IPS-NIHi7 (cell line): ENCODE measurements at regions not wholly inside any gene's neighbourhood (a gene's known extent, or its start where the extent isn't known, plus 50 kb on each side); places are given as distances from the start of the nearest gene placed in this dataset.
"Not testable (repeated sequence)": the region's sequence is repeated elsewhere in the genome, so short reads cannot be mapped to it uniquely, and the experiment has no call there.

Source experiments
- DNase-seq: peaks from one replicate; pipeline ENCODE4 v3.0.0; 2012; ENCODE audit warnings: mixed read lengths; ENCODE audit errors: extremely low spot score

DNA sequence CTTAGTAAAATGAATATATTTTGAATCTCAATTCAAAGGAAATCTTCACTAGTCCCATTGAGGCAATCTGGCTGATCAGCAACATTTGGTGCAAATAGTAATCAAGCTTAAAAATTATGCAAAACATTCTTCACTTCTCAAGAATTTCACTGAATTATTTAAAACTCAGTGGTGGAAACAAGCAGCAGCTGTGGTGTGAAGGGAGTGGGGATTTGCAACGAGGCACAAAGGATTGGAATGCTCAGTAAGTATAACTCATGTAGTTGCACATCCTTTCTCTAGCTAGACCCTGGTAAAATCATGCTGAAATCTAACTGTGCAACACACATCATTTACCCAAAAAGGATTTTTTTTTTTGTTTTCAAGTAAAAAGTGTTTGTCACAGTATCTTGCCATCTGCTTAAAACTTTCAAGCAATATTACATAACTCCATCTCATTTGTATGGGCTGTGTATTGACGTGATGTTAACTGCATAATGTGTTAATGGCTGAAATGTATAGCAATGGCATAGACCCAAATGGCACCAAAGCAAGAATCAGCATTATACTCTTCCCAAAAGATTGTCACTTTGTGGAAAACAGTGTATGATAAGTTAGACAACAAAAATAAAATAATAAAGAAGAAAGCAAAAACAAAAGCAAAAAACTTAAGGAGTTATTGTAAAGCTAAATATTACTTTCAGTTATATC is 816.6 kb downstream of the EPHA3 start:
- no peak for DNase-seq

DNA sequence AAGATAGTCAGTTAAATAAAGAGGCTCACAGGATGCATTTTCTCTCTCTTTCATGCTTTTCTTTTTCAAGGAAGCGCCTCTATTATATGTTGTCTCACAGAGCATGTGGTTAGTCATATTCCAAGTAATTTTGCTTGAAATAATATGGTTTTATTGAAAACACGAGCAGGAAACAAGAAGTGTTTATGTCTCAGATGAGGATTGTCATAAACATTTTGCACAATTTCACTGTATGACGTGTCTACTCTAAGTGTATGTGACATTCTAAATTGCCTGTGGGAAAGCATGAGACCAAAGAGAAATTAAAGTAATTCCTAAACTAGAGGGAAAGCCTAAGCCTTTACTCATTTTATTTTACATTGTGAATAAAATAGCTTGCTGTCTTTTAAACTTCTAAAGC is 818.6 kb downstream of the EPHA3 start:
- no peak for DNase-seq

DNA sequence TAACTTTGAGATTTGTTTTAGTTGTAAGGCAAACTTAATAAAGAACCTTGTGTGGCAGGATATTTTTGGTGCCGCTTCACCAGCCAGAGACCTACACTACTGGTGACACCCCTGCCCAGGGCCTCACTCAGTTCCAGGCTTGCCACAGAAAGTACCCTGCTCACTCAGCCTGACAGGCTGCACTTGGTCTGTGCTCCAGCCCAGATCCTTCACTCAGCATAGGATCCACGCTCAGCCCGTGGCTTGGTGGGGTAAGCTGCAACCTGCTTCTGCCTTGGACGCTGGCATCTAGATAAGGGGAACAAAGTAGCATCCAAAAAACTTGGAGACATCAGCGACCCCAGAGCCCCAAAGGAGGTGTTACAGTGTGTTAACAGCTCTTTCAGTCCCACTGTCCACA is 825.5 kb downstream of the EPHA3 start:
- no peak for DNase-seq

DNA sequence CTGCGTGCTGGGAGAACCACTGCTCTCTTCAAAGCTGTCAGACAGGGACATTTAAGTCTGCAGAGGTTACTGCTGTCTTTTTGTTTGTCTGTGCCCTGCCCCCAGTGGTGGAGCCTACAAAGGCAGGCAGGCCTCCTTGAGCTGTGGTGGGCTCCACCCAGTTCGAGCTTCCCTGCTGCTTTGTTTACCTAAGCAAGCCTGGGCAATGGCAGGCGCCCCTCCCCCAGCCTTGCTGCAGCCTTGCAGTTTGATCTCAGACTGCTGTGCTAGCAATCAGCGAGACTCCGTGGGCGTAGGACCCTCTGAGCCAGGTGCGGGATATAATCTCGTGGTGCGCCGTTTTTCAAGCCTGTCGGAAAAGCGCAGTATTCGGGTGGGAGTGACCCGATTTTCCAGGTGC is 837.0 kb downstream of the EPHA3 start:
- not testable (repeated sequence) for DNase-seq

DNA sequence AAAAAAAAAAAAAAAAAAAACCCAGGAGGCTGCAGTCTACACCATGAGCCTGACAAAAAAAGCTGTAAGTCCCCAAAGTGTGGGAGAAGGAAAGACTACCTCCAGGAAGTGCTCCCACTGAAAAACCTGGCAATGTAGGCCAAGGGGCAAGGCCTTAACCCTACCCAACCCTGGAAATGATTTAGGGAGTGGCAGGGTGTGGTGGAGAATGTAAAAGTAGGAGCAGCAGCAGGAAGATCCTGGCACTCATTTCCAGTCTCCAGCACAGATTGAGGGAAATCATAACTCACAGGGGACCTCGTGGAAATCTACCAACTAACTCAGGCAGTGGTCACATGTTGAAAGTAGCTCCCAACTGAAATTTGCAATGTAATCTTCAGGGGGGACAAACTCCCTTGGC is 839.5 kb downstream of the EPHA3 start:
- DNase-seq = no peak

DNA sequence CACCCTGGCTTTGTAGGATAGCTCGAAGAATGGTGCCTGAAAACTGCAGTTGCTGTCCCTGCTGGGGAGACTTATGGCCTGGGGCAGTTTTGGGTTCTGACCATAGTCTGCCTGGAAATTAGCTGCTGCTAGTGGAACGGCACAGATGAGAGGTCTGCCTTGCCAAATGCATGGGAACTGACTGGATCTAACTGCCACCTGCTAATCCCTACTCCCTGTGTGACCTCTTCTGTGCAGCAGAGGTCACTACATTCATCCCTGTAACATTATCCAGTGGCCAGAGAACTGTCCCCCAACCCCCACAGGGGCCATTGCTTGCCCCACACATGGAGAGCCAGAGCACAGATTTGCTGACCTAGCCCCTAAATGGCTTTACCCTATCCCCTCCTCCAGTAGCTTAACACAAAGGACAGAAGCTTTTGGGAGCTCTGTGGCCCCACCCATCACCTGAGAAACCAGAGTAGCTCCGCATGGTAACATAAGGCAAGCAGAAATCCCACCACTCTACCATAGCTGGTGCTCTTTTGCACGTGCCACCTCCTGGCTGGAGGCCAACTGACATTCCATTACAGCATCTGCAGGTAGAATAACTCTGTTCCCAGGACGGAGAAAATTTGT is 840.0 kb downstream of the EPHA3 start:
- DNase-seq = peak; percentile 20

DNA sequence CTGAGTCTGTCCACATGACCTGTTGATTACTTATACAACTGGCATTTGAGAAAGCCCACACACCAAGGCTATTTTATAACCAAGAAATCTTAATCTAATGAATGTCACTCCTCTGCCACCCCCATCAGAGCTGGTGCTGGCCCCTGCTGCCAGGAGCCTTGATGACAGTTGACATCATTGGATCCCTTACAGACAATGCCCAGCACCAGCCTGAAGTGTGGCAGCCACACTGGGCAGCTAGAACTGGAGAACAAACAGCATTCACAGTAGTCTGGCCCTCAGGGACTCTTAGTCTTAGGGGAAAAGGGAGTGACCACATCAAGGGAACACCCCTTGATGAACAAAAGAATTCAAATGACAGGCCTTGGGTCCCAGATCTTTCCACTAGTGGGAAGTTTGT is 840.6 kb downstream of the EPHA3 start:
- no peak for DNase-seq

DNA sequence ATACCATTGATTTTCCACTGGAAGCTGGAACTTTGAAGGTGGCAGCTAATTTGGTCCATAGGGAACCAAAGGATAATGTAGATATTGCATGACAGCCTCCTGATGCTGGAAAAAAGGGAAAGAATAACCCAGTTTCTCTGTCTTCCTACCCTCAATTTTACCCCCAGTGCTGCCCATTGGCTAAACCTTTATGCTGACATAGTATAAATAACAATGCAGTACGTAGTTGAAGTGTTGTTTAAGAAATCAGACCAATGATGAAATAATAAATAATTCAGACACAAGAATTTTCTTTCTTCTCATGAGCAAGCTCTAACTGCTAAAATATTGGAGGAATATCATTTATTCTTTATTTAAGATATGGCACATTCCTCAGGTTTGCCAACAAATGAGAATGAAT is 843.4 kb downstream of the EPHA3 start:
- no peak for DNase-seq

DNA sequence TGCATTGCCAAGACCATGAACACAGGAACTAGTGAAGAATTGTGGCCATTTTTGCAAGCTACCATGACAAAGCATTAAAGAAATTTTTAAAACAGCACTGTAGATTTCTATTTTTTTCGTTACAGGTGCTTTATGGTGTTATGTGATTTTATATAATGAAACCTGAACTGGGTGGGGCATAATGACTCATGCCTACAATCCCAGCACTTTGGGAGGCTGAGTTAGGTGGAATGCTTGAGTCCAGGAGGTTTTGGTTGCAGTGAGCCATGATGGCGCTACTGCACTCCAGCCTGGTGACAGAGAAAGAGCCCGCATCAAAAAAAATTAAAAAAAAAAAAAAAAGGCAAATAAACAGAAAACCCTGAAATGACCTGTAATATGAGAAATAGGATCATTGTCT is 846.7 kb downstream of the EPHA3 start:
- no peak for DNase-seq

DNA sequence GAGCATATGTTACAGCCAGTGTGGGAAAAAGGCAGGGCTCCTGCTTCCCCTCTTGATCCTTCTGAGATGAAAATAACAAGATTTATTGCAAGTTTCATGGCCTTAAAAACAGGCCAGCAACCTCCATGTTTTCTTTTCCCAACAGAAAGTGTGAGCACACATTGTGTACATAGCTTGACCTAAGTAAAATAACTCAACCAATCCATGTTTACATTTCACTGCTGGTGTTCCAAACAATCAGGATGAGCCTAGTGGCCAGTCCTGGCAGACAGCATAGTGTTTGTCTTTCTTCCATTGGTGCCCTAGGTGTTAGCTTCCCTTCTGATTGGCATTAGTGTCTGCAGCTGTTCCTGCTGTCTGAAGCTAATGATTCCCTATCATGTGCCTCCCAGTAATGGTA is 847.7 kb downstream of the EPHA3 start:
- no peak for DNase-seq

DNA sequence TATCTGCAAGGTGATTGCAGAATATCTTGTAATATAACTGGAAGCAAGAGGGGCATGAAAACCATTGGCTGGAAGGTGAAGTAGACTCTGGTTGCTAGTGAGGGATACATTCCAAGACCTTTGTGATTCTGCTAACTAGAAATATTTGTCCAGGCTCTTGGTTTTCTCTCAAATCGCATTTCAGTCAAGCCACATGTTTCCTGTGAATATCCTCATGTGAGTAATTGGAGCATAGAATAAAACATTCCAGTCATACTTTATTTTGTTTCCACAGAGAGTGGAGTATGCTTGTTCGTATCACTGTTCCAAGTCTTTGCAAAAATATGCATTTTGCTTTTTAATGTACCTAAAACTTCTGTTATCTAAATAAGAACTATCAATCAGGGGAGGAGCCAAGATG is 850.0 kb downstream of the EPHA3 start:
- no peak for DNase-seq

DNA sequence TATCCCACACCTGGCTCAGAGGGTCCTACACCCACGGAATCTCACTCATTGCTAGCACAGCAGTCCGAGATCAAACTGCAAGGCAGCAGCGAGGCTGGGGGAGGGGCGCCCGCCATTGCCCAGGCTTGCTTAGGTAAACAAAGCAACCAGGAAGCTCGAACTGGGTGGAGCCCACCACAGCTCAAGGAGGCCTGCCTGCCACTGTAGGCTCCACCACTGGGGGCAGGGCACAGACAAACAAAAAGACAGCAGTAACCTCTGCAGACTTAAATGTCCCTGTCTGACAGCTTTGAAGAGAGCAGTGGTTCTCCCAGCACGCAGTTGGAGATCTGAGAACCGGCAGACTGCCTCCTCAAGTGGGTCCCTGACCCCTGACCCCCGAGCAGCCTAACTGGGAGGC is 850.7 kb downstream of the EPHA3 start:
- DNase-seq = not testable (repeated sequence)

DNA sequence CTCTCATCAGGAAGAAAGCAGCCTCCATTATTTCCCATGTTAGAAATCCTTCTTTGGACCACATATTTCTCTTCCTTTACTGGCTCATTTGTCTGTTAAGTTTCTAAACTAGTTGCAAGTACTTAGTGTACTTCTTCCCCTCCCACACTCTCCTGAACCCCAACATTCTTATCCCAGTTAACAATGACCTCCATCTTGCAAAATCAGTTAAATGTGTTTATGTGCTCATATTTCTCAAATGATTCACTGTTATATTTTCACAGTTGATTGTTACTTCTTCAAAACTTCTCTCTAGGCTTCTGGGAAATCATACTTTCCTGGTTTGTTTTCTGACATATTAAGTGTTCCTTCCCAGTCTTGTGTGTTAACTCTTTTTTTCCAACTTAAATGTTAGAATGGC is 856.9 kb downstream of the EPHA3 start:
- no peak for DNase-seq

DNA sequence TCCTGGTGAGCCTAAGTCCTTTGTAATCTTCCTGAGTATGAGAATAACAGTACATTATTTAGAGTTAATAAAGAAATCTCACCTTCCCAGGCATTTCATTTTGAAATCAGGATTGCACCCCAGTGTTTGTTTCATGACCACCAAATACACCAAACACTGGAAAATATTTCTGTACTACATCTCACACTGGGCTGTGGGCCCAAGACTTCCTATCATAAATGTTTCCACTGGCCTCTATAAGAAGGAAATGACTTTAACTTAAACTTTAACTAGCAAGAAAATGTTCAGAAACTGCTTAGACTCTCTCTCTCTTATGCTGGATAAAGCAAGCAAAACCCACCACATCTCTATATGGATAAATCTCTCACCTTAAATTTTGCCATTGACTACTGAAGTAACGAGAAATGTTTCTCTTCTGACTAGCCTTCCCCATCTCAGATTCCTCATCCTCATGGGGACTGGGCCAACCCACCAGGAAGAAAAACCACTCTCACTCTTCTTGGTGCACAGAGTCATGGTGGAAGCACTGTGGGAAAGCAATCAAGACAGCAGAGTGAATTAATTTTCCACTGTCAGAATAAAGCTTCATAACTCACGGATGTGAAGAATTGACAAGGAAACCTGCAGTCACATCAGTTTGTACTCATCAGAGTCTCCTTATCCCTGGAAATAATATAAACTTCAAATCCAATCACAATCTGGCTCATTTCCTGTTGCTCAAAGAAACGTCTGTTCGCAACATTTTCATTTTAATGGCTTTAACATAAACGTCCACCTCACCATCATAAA is 859.6 kb downstream of the EPHA3 start:
- DNase-seq = no peak

DNA sequence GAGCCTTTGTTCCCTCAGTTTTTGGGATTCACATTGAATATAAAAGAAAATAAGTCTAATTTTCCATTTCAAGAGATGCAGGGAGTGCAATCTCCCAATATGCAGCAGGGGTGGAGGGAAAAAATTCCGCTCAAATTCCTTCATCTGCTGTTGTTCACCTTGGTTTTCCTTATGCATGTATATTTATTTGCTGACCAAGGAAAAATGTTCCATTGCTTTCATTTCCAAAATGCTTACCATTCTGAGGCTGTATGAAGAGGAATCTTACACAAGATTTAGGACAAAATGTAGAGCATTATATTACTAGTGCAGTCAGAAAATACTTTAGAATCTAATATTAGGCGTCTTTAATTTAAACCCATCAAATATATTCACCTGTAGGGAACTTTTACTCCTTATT is 863.9 kb downstream of the EPHA3 start:
- no peak for DNase-seq

DNA sequence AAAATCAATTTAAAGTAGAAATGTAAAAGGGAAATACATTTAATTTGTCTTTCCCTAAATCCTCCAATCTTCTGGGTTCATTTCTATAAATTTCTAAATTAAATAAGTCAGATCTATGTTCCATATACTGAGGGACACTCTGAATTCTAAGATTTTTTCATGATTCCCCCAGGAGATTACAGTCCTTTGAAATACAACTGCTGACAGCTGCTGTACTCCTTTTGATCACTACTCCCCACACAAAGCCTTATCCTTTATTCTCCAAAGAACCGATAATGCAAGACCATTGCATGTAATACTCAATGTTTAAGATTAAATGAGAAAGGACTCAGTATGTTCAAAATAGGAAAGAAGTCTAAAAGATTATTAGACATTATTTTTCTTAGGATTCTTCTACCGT is 865.7 kb downstream of the EPHA3 start:
- no peak for DNase-seq

DNA sequence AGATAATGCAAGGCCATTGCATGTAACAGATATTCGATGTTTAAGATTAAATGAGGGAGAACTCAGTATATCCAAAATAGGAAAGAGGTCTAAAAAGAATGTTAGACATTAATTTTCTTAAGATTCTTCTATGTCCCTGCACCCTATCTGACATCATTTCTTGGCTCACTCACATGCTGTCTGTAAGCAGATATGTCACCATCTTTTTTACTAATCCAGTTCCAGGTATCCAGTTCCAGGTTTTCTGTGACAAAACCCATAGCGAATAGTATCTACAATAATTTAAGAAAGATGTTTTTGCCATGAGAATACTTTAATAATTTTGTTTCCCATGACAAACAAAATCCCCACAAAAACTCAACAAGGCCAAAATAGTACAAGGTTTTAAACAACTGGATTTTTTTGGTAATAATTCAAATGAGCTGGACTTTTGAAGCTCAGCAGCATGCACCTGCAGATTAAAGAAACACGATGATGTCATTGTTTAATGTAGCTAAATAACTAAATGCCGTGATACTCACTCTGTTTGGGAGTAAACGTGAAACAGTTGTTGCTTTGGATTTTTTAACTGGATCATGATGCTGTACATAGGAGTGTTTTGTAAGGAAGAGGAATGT is 867.6 kb downstream of the EPHA3 start:
- DNase-seq = no peak

DNA sequence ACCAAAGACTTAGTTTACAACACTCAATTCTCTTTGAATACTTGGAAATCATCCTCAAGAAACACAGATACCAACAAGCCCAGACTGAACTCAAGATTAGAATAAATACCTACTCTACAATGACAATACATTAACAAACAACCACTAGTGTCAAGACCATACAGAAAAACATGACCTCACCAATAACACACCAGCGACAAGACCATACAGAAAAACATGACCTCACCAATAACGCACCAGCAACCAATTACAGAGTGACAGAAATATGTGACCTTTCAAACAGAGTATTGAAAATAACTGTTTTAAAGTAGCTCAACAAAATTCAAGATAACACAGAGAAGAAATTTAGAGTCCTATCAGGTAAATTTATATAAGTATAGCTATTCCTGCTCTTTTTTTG is 876.0 kb downstream of the EPHA3 start:
- DNase-seq = no peak

DNA sequence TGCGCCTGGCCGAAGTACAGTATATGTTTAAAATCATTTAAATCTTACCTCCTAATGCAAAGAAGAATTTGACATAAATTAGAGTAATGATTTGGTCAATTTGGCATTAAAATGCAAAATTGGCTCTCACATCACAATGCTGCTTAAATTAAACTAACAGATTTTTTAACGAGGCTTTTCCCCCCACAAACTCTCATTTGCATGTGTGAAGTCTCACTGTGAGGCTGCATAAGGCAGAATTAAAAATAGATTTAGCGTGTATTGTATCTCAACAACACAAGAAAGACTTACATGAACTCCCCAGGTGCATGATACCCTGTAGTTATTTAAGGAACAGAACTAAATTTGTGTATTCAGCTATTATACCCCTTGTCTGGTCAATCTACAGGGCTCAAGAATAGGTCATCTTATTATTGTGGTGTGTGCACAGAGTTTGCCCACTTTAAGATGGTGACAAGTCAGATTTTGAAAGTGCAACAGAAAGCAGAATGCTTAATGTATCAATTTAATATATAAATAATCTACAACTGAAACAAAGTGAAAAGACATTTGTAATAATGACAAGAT is 897.9 kb downstream of the EPHA3 start:
- no peak for DNase-seq

DNA sequence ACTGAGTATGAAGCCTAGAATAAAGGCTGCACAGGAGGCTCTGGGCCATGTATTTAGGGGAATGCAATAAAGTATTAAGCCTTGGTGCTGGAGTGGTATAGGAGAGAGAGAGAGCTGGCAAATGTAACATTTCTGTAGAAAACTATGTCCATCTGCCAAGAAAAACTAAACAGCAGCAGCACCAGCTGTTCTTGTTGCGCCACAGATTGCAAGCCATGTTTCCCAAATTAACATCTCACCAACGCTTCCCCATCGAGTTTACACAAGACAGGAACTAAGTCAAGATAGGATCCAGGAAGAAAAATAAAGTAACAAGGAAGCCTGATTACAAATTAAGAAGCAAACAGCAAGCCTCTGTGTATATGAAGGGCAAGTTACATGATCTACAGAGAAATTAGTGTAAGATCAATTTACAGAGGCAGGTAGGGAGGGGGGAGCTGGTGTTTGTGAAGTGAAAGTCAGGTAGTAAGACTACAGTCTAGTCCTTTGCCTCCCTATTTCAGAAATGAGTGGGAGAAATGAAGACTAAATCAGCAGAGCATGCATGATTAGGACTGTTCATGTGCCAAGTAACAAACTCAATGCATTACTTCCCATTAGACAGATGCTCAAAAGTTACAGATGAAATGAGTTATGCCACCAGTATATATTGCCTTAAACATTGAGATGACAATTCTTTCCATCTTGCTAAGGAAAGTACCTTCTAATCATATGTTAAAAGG is 900.5 kb downstream of the EPHA3 start:
- DNase-seq = no peak

DNA sequence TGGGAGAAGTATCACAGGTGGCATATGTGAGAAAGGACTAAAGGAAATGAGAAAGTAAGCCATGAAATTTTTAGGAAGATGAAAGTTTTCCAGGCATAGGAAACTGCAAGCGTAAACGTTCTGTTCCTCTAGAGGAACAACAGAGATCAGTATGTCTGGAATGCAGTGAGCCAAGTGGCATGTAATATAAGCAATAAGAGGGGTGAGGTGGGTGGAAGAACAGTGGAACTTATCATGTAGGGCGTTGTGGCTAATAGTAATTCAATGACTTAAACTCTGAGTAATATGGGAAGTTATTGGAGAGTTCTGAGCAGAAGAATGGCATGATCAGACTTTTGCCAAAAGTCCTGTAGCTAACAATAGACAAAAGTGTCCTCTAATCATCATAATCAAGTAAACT is 902.9 kb downstream of the EPHA3 start:
- DNase-seq = no peak

DNA sequence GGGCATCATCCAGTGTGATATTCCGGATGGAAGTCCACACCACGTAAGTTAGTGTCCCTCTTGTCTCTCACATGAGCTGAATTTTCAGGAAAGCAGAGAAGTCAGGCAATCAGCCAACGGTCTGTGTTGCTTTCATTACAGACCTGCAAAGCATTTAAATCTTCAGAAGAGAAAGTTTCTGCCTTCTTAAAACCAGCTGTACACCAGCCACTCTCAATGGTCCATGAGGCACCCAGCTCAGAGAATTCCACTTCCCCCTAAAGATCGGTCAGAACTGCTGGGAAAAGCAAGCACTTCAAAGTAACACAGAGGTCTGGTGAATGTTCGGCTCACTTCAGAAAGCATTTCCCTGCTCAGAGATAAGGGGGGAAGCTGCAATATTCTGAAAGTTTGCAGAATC is 903.7 kb downstream of the EPHA3 start:
- DNase-seq = no peak
